Skeletal muscle tissue (tissue), 3 donors: ENCODE measurements at regions not wholly inside any gene's neighbourhood (a gene's known extent, or its start where the extent isn't known, plus 50 kb on each side); places are given as distances from the start of the nearest gene placed in this dataset.

Experiments
- H3K27ac ChIP-seq: one replicate; pipeline ENCODE4 v1.7.0; 2013; ENCODE audit warnings: mild to moderate bottlenecking, low read depth, low read length, inconsistent platforms
- H3K27me3 ChIP-seq, 3 donors: one replicate each; pipeline ENCODE4 v1.7.0; 2013; ENCODE audit warnings: low read length in 3 of 3; ENCODE audit not compliant: control insufficient read depth in 3 of 3, insufficient read depth in 3 of 3
- H3K36me3 ChIP-seq, 3 donors: one replicate each; pipeline ENCODE4 v1.7.0; 2013; ENCODE audit warnings: low read length in 3 of 3; ENCODE audit not compliant: control insufficient read depth in 3 of 3, insufficient read depth in 3 of 3
- H3K4me1 ChIP-seq, 3 donors: one replicate each; pipeline ENCODE4 v1.7.0; 2013; ENCODE audit warnings: low read length in 3 of 3, mild to moderate bottlenecking in 3 of 3; ENCODE audit not compliant: control insufficient read depth in 3 of 3, insufficient read depth in 3 of 3
- H3K4me3 ChIP-seq, 3 donors: one replicate each; pipeline ENCODE4 v1.7.0; 2013; ENCODE audit warnings: low read length in 3 of 3
- H3K9ac ChIP-seq, 3 donors: one replicate each; pipeline ENCODE4 v1.7.0; 2013; ENCODE audit warnings: low read length in 3 of 3, mild to moderate bottlenecking in 3 of 3, moderate library complexity in 2 of 3, low read depth in 1 of 3
- H3K9me3 ChIP-seq, 3 donors: one replicate each; pipeline ENCODE4 v1.7.0; 2013; ENCODE audit warnings: low read length in 3 of 3; ENCODE audit not compliant: control insufficient read depth in 3 of 3
- donor health status: Osteomylitis.

- H3K27ac ChIP-seq, result no peak overlapping the region
- no peak overlapping the region for H3K4me3 ChIP-seq
- no peaks in the 10 kb centered on the region for H3K9me3 ChIP-seq
- no peaks in the 10 kb centered on the region for H3K4me1 ChIP-seq
- H3K9ac ChIP-seq, result no peak overlapping the region
- no peaks in the 10 kb centered on the region for H3K36me3 ChIP-seq
- H3K27me3 ChIP-seq, result peaks cover 0 to 9% (median 2%) of the 10 kb centered on the region in 3 donors
Observed at GRCh38 chr1:177355575-177355974, 184.8 kb downstream of the BRINP2 start.

- Histone ChIP-seq H3K27ac (no peak overlapping the region), H3K9me3 (no peaks in the 10 kb centered on the region), H3K4me1 (no peaks in the 10 kb centered on the region), H3K27me3 (peaks cover 0 to 9% (median 2%) of the 10 kb centered on the region in 3 donors), H3K9ac (no peak overlapping the region), H3K4me3 (no peak overlapping the region), H3K36me3 (no peaks in the 10 kb centered on the region)
Observed at GRCh38 chr1:177354247-177354646, 183.5 kb downstream of the BRINP2 start.

- Histone ChIP-seq H3K9me3 (no peaks in the 10 kb centered on the region), H3K27ac (no peak overlapping the region), H3K9ac (no peak overlapping the region), H3K4me3 (no peak overlapping the region), H3K4me1 (no peaks in the 10 kb centered on the region), H3K27me3 (peaks cover 0 to 9% (median 2%) of the 10 kb centered on the region in 3 donors), H3K36me3 (no peaks in the 10 kb centered on the region)
Observed at GRCh38 chr1:177351361-177352108, 180.8 kb downstream of the BRINP2 start.

- no peak overlapping the region for H3K27ac ChIP-seq
- no peaks in the 10 kb centered on the region for H3K27me3 ChIP-seq
- no peak overlapping the region for H3K9ac ChIP-seq
- no peak overlapping the region for H3K4me3 ChIP-seq
- no peaks in the 10 kb centered on the region for H3K4me1 ChIP-seq
- no peaks in the 10 kb centered on the region for H3K9me3 ChIP-seq
- H3K36me3 ChIP-seq, result no peaks in the 10 kb centered on the region
Observed at GRCh38 chr1:177346790-177347359, 176.1 kb downstream of the BRINP2 start.

- Histone ChIP-seq H3K4me3 (no peak overlapping the region), H3K4me1 (no peaks in the 10 kb centered on the region), H3K36me3 (no peaks in the 10 kb centered on the region), H3K9me3 (no peaks in the 10 kb centered on the region), H3K27ac (no peak overlapping the region), H3K27me3 (peaks cover 0 to 9% (median 3%) of the 10 kb centered on the region in 3 donors), H3K9ac (no peak overlapping the region)
Observed at GRCh38 chr1:177343445-177343844, 172.7 kb downstream of the BRINP2 start.

- no peak overlapping the region for H3K27ac ChIP-seq
- H3K36me3 ChIP-seq, result no peaks in the 10 kb centered on the region
- no peaks in the 10 kb centered on the region for H3K9me3 ChIP-seq
- no peak overlapping the region for H3K4me3 ChIP-seq
- no peak overlapping the region for H3K9ac ChIP-seq
- no peaks in the 10 kb centered on the region for H3K4me1 ChIP-seq
- H3K27me3 ChIP-seq, result peaks cover 0 to 9% (median 3%) of the 10 kb centered on the region in 3 donors
Observed at GRCh38 chr1:177341773-177342172, 171.0 kb downstream of the BRINP2 start.

GRCh38 chr1:177340601-177341067 lies 169.9 kb downstream of the BRINP2 start:
- Histone ChIP-seq H3K9ac (no peak overlapping the region), H3K27ac (no peak overlapping the region), H3K4me3 (no peak overlapping the region), H3K4me1 (no peaks in the 10 kb centered on the region), H3K36me3 (no peaks in the 10 kb centered on the region), H3K9me3 (no peaks in the 10 kb centered on the region), H3K27me3 (peaks cover 0 to 9% (median 3%) of the 10 kb centered on the region in 3 donors)

GRCh38 chr1:177338376-177338775 lies 167.6 kb downstream of the BRINP2 start:
- no peak overlapping the region for H3K9ac ChIP-seq
- H3K4me1 ChIP-seq, result no peaks in the 10 kb centered on the region
- H3K27ac ChIP-seq, result no peak overlapping the region
- H3K4me3 ChIP-seq, result no peak overlapping the region
- no peaks in the 10 kb centered on the region for H3K9me3 ChIP-seq
- H3K36me3 ChIP-seq, result no peaks in the 10 kb centered on the region
- H3K27me3 ChIP-seq, result peaks cover 0 to 9% (median 3%) of the 10 kb centered on the region in 3 donors

GRCh38 chr1:177334903-177335302 lies 164.1 kb downstream of the BRINP2 start:
- no peak overlapping the region for H3K9ac ChIP-seq
- no peaks in the 10 kb centered on the region for H3K36me3 ChIP-seq
- H3K9me3 ChIP-seq, result no peaks in the 10 kb centered on the region
- H3K4me1 ChIP-seq, result no peaks in the 10 kb centered on the region
- peaks cover 0 to 3% (median 2%) of the 10 kb centered on the region in 3 donors for H3K27me3 ChIP-seq
- H3K27ac ChIP-seq, result no peak overlapping the region
- no peak overlapping the region for H3K4me3 ChIP-seq

GRCh38 chr1:177333936-177334595 lies 163.3 kb downstream of the BRINP2 start:
- Histone ChIP-seq H3K9me3 (no peaks in the 10 kb centered on the region), H3K36me3 (no peaks in the 10 kb centered on the region), H3K27me3 (peaks cover 0 to 3% (median 2%) of the 10 kb centered on the region in 3 donors), H3K4me3 (no peak overlapping the region), H3K4me1 (no peaks in the 10 kb centered on the region), H3K9ac (no peak overlapping the region), H3K27ac (no peak overlapping the region)
